ENCODE measurements at regions not wholly inside any gene's neighbourhood (a gene's known extent, or its start where the extent isn't known, plus 50 kb on each side); places are given as distances from the start of the nearest gene placed in this dataset.

- DNase-seq, result no peak
Measured at GRCh38 chr5:110085826-110086225, 396.1 kb downstream of the MAN2A1 start.

DNA sequence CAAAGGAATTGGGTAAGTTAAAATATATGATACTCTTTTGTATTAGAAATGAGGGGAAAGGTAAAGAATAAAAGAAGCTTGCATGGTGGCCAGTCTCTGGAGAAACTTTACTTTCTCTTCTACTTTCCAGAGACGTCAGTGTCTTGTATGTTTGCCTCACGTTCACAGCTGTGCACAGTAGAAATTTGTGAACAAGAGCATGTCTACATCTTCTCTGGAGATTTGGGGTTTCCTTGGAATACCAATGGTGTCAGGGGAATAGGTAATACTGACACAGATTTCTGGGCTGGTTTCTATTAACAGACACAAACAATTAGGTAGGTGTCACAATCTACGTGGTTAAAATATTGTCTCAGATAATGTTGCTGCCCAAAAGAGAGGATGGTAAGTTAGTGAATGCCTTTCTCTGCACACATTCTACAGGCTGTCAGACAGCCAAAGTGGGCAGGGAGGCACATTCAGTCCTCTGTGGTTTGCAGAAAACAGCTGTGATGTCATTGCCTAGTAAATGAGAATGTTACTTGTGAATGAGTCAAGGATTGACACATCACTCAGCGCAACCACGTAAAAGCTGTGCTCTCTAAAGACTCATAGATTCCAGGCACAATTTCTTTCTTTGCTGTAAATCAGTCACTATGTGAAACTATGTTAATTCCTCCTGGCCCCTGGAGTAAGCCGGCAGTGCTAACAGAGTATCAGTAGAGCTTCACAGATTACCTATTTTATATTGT lies 397.1 kb downstream of the MAN2A1 start:
- no peak for DNase-seq

- no peak for DNase-seq
Measured at GRCh38 chr5:110087829-110088228, 398.1 kb downstream of the MAN2A1 start.

DNA sequence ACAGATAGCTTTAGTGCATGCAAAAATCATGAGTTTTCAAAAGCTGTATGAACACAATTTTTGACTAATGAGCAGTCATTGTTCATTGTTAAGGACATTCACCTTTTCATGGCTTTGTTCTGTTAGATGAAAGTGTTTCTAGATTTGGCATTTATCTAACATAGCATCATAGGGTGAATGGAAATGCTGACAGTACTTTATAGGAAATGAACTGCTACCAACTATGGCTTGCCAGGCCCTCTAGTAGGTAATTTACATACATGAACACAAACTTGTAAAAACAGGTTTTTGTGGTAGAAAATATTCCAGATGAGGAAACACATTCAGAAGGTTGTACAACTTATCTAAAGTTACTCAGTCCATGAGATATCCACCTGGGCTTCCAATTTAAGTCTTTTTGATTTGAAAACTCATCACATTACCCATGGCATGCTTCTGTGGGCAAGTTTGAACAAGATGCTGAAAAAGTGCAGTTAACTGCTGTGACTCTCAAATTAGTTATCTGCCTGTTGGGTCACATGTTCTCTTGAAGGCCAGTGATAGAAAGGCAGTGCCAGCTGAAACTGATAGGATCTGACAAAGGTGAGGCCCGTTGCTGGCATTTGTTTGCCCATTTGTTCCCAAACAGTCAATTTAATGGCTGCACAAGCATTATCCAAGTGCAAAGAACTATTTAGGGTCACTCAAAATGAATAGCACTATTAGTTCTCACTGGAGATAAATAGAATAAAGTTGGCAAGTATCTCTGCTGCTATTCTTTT lies 399.1 kb downstream of the MAN2A1 start:
- DNase-seq, result no peak

GRCh38 chr5:110092955-110093785 lies 403.4 kb downstream of the MAN2A1 start:
- no peak for DNase-seq

DNA sequence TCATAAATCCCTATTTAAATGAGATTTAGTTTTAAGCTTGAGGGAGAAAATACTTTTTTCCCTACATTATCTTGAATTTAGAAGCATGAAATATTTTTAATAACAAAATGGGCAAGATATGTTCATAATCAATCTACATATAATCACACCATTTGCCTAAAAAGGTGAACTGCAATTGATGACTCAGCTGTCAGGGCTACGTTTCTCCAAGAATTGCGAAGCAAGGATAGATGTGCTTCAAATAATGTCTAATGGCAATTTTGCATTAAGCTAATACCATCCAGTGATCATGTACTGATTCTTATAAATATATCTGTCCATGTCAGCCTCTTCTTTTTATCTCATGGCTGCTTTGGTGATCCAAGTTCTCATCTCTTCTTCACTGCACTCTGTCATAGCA lies 404.4 kb downstream of the MAN2A1 start:
- no peak for DNase-seq

- DNase-seq, result no peak
Measured at GRCh38 chr5:110094548-110094947, 404.8 kb downstream of the MAN2A1 start.

- DNase-seq, result no peak
Measured at GRCh38 chr5:110096419-110096818, 406.7 kb downstream of the MAN2A1 start.

DNA sequence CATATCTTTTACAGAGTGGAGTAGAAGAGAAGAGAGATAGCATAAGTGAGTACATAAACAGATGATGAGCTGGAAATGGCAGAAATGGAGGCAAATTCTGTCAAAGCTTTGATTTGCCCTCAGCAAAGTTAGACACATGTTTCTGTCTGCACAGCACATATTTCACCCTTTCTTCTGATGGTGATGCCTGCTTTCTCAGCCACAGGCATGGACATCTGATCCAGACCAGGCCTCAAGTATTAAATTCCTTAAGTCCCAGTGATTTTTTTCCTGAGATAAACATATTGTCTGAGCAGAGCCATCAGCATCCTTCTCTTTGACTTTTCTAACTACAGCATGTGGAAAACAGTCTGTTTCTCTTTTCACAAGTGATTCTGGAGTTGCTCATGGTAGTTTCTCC lies 409.8 kb downstream of the MAN2A1 start:
- no peak for DNase-seq

DNA sequence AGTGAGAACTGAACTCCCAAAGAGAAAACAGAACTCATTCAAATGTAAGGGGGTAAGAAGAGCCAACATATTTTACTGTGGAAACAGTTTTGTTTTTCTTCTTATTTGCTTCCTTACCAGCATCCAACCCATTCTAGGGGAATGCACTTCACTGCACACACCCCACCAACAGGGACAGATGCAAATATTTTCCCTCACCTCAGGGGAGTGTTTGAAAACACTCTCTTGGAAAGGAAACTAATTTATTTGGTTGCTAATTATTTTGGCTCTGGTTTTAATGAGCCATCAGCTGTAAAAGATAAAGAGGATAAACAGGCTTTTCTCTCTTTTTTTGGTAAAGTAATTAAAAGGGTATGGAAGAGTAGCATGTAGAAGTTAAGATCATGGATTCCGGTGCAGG lies 413.4 kb downstream of the MAN2A1 start:
- DNase-seq, result no peak

GRCh38 chr5:110104060-110104725 lies 414.5 kb downstream of the MAN2A1 start:
- DNase-seq, result no peak

DNA sequence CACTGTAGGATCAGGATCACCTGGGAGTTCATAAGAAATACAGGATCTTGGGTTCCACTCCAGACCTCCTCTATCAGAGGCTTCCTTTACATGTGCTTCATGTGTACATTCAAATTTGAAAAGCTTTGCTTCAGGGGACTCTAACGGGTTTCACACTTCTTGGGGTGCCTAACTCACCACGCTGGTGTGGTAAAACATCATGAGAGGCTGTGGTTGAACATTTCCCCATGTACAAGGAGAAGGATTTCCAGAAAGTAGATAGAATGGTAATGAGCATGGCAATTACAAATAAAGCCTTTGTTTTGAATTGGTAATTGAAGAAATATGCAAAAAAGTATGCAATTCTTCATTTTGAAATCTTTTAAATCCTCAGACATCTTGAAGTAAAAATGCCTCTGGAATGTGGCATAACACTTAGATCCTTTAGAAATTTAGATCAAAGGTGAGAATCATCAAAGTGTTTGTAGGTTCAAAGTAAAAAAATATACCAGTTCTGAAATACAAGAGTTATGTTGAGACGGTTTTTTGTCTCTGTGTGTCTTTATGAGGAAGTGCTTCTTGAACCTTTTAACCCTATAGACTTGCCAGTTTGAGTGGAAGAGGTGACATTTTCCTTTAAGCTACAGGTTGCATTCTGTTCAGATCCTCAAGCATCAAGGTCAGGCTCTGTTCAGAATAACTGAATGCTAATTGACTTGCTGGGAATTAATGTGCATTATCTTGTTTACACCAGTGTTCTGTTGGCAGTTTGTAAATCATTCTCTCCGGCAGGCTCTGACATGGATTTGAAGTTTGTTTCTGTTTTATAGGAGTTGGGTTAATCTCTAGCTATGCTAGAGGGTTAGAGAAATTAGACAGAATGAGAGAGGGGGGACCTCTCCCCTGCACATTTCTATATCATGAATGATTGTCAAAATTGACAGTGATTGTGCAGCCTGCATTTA lies 415.3 kb downstream of the MAN2A1 start:
- no peak for DNase-seq

- DNase-seq, result no peak
Measured at GRCh38 chr5:110105692-110106091, 416.0 kb downstream of the MAN2A1 start.

DNA sequence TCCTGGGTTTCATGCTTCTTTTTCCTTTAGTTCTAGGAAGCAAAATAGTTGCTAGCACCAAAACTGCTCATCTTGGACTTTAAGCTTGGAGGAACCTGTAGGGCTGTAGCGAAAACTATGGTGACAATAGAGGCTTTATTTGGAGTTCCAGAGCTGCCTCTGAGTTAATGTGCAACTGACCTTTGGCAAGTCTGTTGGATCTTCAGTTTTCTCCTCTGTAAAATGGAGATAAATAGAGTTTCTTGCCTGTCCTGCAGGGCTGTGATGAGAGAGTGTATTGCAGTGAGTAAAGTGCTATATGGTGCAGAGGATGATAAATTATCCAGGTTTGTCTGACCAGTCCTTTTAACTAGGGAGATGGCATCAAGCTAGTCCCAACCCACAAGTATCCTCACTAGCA lies 417.0 kb downstream of the MAN2A1 start:
- no peak for DNase-seq

DNA sequence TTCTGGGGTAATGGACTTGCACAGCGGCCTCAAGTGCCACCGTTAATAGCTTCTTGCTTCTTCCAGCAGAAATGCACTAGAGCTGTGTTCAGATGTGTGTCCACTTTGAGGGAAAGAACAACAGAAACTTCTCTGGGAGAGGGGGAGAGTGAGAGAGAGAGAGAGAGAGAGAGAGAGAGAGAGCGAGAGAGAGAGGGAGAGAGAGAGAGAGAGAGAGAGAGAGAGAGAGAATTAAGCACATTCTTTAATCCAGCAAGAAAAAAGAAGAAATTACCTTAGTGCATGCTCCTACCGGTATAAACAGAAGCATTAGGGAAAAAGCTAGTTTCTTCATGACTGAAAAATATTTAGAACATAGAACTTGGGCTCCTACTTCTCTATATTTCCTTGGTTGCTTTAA lies 418.8 kb downstream of the MAN2A1 start:
- DNase-seq, result no peak

GRCh38 chr5:110109667-110110066 lies 419.9 kb downstream of the MAN2A1 start:
- DNase-seq, result no peak

DNA sequence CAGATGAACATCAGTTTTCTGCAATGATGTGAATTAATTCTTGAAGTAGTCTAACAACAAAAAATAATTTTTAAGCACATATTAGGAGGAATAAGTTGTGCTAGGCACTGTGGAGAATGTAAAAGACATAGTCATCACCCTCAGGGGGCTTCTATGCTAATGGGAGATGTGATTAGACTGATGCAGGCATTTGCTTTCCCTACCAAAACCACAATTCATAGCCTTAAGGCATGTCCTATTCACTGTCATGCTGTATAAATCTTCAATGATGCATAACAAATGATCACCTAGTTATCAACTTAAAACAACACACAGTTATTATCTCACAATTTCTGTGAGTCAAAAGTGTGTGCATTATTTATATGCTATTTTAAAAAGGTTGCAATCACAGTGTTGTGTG lies 422.6 kb downstream of the MAN2A1 start:
- no peak for DNase-seq

DNA sequence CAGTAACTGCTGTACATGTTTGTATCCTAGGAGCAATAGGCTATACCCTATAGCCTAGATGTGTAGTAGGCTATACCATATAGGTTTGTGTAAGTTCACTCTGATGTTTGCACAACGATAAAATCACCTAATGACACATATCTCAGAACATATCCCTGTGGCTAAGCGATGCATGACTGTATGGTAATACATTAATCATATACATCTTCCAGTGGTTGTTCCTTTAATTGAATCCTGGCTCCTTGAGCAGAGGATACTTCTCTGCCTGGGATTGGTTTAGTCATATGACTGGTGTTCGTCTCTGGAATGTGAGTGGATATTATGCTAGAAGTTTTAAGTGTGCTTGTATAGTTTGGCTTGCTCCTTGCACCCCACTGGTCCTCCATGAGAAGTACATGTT lies 425.8 kb downstream of the MAN2A1 start:
- DNase-seq, result no peak

GRCh38 chr5:110116539-110116938 lies 426.8 kb downstream of the MAN2A1 start:
- no peak for DNase-seq

DNA sequence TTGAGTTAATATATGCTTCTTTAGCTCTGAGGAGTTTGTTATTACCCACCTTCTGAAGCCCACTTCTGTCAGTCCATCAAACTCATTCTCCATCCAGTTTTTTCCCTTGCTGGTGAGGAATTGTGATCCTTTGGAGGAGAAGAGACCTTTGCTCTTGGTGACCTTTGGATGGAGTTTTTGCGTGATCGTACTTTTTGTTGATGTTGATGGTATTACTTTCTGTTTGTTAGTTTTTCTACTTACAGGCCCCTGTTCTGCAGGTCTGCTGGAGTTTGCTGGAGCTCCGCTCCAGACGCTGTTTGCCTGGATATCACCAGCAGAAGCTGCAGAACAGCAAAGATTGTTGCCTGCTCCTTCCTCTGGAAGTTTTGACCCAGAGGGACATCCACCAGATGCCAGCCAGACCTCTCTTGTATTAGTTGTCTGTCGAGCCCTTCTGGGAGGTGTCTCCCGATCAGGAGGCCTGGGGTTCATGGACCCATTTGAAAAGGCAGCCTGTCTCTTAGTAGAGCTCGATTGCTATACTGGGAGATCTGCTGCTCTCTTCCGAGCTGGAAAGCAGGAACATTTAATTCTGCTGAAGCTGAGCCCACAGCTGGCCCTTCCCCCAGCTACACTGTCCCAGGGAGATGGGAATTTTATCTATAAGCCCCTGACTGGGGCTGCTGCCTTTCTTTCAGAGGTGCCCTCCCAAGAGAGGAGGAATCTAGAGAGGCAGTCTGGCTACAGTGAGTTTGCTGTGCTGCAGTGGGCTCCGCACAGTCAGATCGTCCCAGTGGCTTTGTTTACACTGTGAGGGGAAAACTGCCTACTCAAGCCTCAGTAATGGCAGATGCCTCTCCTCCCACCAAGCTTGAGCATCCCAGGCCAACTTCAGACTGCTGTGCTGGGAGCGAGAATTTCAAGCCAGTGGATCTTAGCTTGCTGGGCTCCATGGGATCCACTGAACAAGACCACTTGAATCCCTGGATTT lies 445.5 kb downstream of the MAN2A1 start:
- DNase-seq, result no peak

- DNase-seq, result no peak
Measured at GRCh38 chr5:110150199-110150598, 460.5 kb downstream of the MAN2A1 start.
